ENCODE measurements at regions not wholly inside any gene's neighbourhood (a gene's known extent, or its start where the extent isn't known, plus 50 kb on each side); places are given as distances from the start of the nearest gene placed in this dataset.

- peak; percentile 3 for DNase-seq
These were observed 64.2 kb downstream of the RBM43 start for GRCh38 chr2:151197184-151198108.

- DNase-seq: no peak
These were observed 68.1 kb downstream of the RBM43 start for GRCh38 chr2:151193576-151193975.

GRCh38 chr2:151192681-151193080 lies 69.0 kb downstream of the RBM43 start:
- no peak for DNase-seq

GRCh38 chr2:151191001-151191400 lies 70.7 kb downstream of the RBM43 start:
- DNase-seq: no peak

- DNase-seq: no peak
These were observed 72.5 kb downstream of the RBM43 start for GRCh38 chr2:151189125-151189524.

- DNase-seq: no peak
These were observed 75.7 kb downstream of the RBM43 start for GRCh38 chr2:151186011-151186410.

GRCh38 chr2:151182899-151183809 lies 78.5 kb downstream of the RBM43 start:
- no peak for DNase-seq

- DNase-seq: no peak
These were observed 79.3 kb downstream of the RBM43 start for GRCh38 chr2:151182396-151182795.

- no peak for DNase-seq
These were observed 80.1 kb downstream of the RBM43 start for GRCh38 chr2:151181524-151181923.

- no peak for DNase-seq
These were observed 81.5 kb downstream of the RBM43 start for GRCh38 chr2:151180123-151180522.

GRCh38 chr2:151178207-151178606 lies 83.5 kb downstream of the RBM43 start:
- no peak for DNase-seq

- DNase-seq: no peak
These were observed 83.9 kb downstream of the RBM43 start for GRCh38 chr2:151177756-151178155.

GRCh38 chr2:151176661-151177060 lies 85.0 kb downstream of the RBM43 start:
- no peak for DNase-seq

- DNase-seq: no peak
These were observed 85.8 kb downstream of the RBM43 start for GRCh38 chr2:151175864-151176263.

- no peak for DNase-seq
These were observed 87.5 kb downstream of the RBM43 start for GRCh38 chr2:151174127-151174526.

GRCh38 chr2:151171186-151171585 lies 90.5 kb downstream of the RBM43 start:
- DNase-seq: no peak

GRCh38 chr2:151166410-151166809 lies 95.3 kb downstream of the RBM43 start:
- DNase-seq: no peak

- no peak for DNase-seq
These were observed 96.5 kb downstream of the RBM43 start for GRCh38 chr2:151165105-151165684.

- DNase-seq: no peak
These were observed 99.7 kb downstream of the RBM43 start for GRCh38 chr2:151161821-151162551.

- no peak for DNase-seq
These were observed 102.5 kb downstream of the RBM43 start for GRCh38 chr2:151159109-151159662.

GRCh38 chr2:151157000-151157735 lies 104.5 kb downstream of the RBM43 start:
- DNase-seq: no peak

- no peak for DNase-seq
These were observed 105.2 kb downstream of the RBM43 start for GRCh38 chr2:151156431-151156830.
